DND-41 (cell line): ENCODE measurements at regions not wholly inside any gene's neighbourhood (a gene's known extent, or its start where the extent isn't known, plus 50 kb on each side); places are given as distances from the start of the nearest gene placed in this dataset.

ENCODE experiments used
- ATAC-seq: fragments of 200-7000 bp; cut with Tn5 transposase; 3 replicates; pipeline ENCODE4 v1.9.1; 2021; ENCODE audit warnings: low read depth; ENCODE audit not compliant: insufficient read depth
- DNase-seq: peaks from one replicate; pipeline ENCODE4 v3.0.0-alpha.2; 2020
- H2AFZ ChIP-seq: 2 replicates; pipeline ENCODE4 v1.6.0; 2012; ENCODE audit warnings: low read depth, low read length
- H3K27ac ChIP-seq: 2 replicates; pipeline ENCODE4 v1.5.1; 2012; ENCODE audit warnings: low read length, inconsistent platforms
- H3K27me3 ChIP-seq: fragments of 200-600 bp; sonication (generic); 2 replicates; pipeline ENCODE4 v1.6.0; 2012; ENCODE audit warnings: low read length, mild to moderate bottlenecking, inconsistent platforms; ENCODE audit not compliant: insufficient read depth, poor library complexity
- H3K36me3 ChIP-seq: 2 replicates; pipeline ENCODE4 v1.5.1; 2012; ENCODE audit warnings: low read length, inconsistent platforms; ENCODE audit not compliant: insufficient read depth
- H3K4me1 ChIP-seq: 2 replicates; pipeline ENCODE4 v1.5.1; 2012; ENCODE audit warnings: mild to moderate bottlenecking, low read length; ENCODE audit not compliant: insufficient read depth
- H3K4me2 ChIP-seq: 2 replicates; pipeline ENCODE4 v1.6.0; 2012; ENCODE audit warnings: mild to moderate bottlenecking, moderate library complexity, low read length, inconsistent platforms; ENCODE audit not compliant: insufficient read depth
- H3K4me3 ChIP-seq, 2 experiments: fragments of 200-600 bp in 1 of 2; shearing (Covaris generic) in 1 of 2; 2 replicates each; pipeline ENCODE4 v1.5.1; 2012 to 2016; ENCODE audit warnings: inconsistent platforms in 2 of 2, low read length in 2 of 2, mild to moderate bottlenecking in 2 of 2, low read depth in 1 of 2, moderate library complexity in 1 of 2
- H3K79me2 ChIP-seq: 2 replicates; pipeline ENCODE4 v1.6.0; 2012; ENCODE audit warnings: low read length, inconsistent platforms; ENCODE audit not compliant: insufficient read depth
- H3K9ac ChIP-seq: 2 replicates; pipeline ENCODE4 v1.6.0; 2012; ENCODE audit warnings: low read depth, mild to moderate bottlenecking, inconsistent platforms, low read length, moderate library complexity
- H3K9me3 ChIP-seq: 2 replicates; pipeline ENCODE4 v1.5.1; 2012; ENCODE audit warnings: low read length, moderate library complexity, mild to moderate bottlenecking, inconsistent platforms; ENCODE audit not compliant: insufficient read depth, severe bottlenecking
- H4K20me1 ChIP-seq: 2 replicates; pipeline ENCODE4 v1.6.0; 2012; ENCODE audit warnings: low read length; ENCODE audit not compliant: insufficient read depth
- CTCF ChIP-seq: IDR thresholded peaks from 2 replicates; pipeline ENCODE4 v1.5.1; 2012; ENCODE audit warnings: borderline replicate concordance, low read length, moderate library complexity, mild to moderate bottlenecking; ENCODE audit not compliant: poor library complexity, severe bottlenecking; ENCODE audit errors: extremely low read depth
- EZH2 ChIP-seq: IDR thresholded peaks from 3 replicates; pipeline ENCODE4 v1.6.1; 2012; ENCODE audit warnings: borderline replicate concordance, low read depth, mild to moderate bottlenecking, moderate library complexity, low read length, inconsistent platforms; ENCODE audit not compliant: severe bottlenecking

GRCh38 chr10:25076506-25077177 lies 60.2 kb downstream of the THNSL1 start:
- no peaks in the 10 kb centered on the region for H3K36me3 ChIP-seq
- TF ChIP-seq CTCF = no peak
- no peak for TF ChIP-seq EZH2
- no peaks in the 10 kb centered on the region for H3K4me1 ChIP-seq

DNA sequence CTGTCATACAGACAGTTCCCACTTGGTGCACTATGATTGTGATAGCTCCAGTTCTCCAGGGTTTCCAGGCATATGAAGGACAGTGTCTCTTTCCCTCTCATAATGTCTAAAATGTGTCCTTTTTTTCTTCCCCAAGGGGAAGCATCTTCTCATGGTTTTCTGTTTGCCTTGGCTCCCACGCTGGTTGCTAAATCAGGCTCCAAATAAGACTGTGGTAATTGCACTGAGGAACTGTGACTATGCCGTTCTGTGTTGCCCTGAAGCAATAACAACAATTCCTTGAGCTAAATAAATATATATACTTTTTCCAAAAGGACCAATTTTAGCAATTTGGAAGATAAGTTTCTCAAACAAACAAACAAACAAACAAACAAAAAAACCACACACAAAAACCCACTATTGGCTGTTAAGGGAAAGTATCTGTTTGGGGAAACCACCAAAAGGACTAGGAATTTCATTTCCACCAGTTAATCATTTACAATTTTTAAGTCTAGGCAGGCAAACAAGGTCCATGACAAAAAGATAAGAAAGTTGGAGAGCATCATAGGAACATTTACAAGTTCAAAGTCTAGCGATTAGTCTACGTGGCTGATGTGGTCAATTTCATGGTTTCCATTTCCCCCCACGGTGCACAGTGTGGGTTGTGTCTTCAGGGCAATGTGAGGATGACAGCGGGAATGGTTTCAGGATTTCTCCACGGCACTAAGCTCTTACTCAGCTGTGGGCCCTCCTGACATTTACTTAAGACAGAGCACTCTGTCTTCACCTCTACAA lies 62.4 kb downstream of the THNSL1 start:
- Histone ChIP-seq H3K4me1 (no peaks in the 10 kb centered on the region), H3K4me3 (no peak overlapping the region), H3K4me2 (no peak overlapping the region), H3K27ac (no peak overlapping the region), H4K20me1 (no peaks in the 10 kb centered on the region), H3K9me3 (no peaks in the 10 kb centered on the region), H3K27me3 (peaks cover 13% of the 10 kb centered on the region), H2AFZ (no peak overlapping the region), H3K36me3 (no peaks in the 10 kb centered on the region), H3K79me2 (no peaks in the 10 kb centered on the region), H3K9ac (no peak overlapping the region)
- DNase-seq = no peak
- TF ChIP-seq CTCF (no peak), EZH2 (no peak)
- ATAC-seq = no peak

More at GRCh38 chr10:25076506-25077177, 60.2 kb downstream of the THNSL1 start:
- Histone ChIP-seq H3K4me2 (no peak overlapping the region), H4K20me1 (no peaks in the 10 kb centered on the region), H3K27ac (no peak overlapping the region), H3K9me3 (no peaks in the 10 kb centered on the region), H3K9ac (no peak overlapping the region), H3K79me2 (no peaks in the 10 kb centered on the region), H3K4me3 (no peak overlapping the region), H2AFZ (no peak overlapping the region), H3K27me3 (peaks cover 13% of the 10 kb centered on the region)
- no peak for DNase-seq
- ATAC-seq = no peak

DNA sequence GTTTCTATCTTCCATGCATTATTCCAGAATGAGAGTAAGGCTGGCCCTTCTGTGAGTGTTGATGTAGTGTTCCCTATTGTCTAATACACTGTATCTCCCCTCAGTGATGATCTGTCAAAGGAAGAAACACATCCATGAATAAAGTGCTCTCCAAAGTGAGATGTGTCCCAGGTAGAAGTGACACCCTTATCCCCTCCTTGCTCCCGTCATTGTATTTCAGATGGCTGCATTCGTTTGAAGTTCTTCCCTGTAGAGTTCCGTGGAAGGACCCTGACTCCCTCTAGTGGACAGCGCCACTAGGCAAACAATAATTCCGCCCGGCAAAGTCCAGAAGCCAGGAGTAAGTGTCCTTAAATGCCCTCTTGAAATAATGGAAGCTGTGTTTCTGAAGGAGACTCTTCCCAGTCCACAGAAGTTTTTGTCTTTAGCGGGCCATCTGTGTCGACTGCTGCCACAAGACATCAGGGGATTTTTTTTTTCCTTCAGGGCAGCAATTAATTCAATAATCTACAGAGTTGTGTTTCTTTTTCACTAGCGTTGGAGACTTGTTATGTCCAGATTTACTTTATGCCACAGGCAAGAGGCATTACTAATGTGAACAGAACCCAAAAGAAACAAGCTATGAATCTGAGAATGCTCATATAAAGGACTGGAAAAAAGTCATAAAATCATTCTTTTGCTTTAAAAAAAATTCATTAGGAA lies 64.6 kb downstream of the THNSL1 start:
- TF ChIP-seq CTCF (peak; percentile 79), EZH2 (no peak)
- no peak overlapping the region for H3K9ac ChIP-seq
- DNase-seq = peak; percentile 60
- H3K27me3 ChIP-seq = peaks cover 7% of the 10 kb centered on the region
- H3K79me2 ChIP-seq = no peaks in the 10 kb centered on the region
- no peak overlapping the region for H2AFZ ChIP-seq
- H3K4me1 ChIP-seq = no peaks in the 10 kb centered on the region
- no peak overlapping the region for H3K27ac ChIP-seq
- no peaks in the 10 kb centered on the region for H4K20me1 ChIP-seq
- H3K9me3 ChIP-seq = no peaks in the 10 kb centered on the region
- no peak overlapping the region for H3K4me2 ChIP-seq
- ATAC-seq = peak; percentile 86
- no peak overlapping the region for H3K4me3 ChIP-seq
- H3K36me3 ChIP-seq = no peaks in the 10 kb centered on the region
